ENCODE measurements at regions not wholly inside any gene's neighbourhood (a gene's known extent, or its start where the extent isn't known, plus 50 kb on each side); places are given as distances from the start of the nearest gene placed in this dataset.

DNA sequence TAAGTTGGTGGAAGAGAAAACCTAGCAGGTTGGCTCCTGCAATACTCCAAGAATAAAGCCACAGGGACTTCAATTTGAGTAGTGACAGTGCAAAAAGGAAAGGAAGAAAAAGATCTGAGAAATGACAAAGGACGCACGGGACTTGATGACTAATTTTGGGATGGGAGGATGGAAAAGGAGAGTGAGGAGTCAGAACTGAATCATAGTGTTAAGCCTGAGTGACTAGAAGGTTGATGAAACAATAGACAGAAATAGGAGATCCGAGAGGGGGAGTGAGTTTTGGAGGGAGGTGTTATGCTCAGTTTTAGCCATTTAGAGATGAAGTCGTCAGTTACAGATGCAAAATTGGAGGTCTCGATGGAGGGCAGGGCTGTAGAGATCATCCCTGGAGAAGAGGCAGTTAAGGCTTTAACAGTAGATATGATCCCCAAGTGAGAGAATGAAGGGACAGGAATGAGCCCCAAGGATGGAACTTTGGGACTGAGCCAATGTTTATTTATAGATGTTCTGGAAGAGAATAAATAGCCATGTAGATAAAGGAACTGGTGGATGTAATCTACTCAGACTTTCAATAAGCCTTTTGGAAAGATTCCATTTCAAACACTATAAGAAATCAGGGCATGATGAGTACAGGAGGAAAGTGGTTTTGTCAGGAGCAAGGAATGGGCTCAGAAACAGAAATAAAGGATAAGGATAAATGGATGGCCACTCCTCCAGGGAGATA lies 108.9 kb upstream of the NCAM1 start:
- Histone ChIP-seq H3K4me3 (replicated peaks in 1 of 3; ENCODE audit: low read depth in 2 of 3, low read length in 3 of 3) (no peak overlapping the region), H3K4me2 (replicated peaks; ENCODE audit: extremely low read depth, low read length, poor library complexity, severe bottlenecking) (no peak overlapping the region), H3K36me3 (replicated peaks in 1 of 2; ENCODE audit: control insufficient read depth in 1 of 2, insufficient read depth in 2 of 2, low read length in 2 of 2) (no peaks in the 10 kb centered on the region), H4K20me1 (ENCODE audit: insufficient read depth, low read length) (no peaks in the 10 kb centered on the region), H2AFZ (ENCODE audit: insufficient read depth, low read depth, low read length, poor library complexity, severe bottlenecking) (no peak overlapping the region), H3K27ac (ENCODE audit: low read depth in 1 of 2, low read length in 2 of 2) (no peak overlapping the region), H3K27me3 (ENCODE audit: control insufficient read depth in 2 of 2, insufficient read depth in 2 of 2, low read length in 2 of 2) (no peaks in the 10 kb centered on the region), H3K4me1 (ENCODE audit: control insufficient read depth in 1 of 2, insufficient read depth in 2 of 2, low read length in 2 of 2) (no peaks in the 10 kb centered on the region), H3K9me3 (replicated peaks in 1 of 2; ENCODE audit: control insufficient read depth in 1 of 2, insufficient read depth in 1 of 2, low read length in 2 of 2) (no peaks in the 10 kb centered on the region), H3K9ac (ENCODE audit: insufficient read depth, low read length, poor library complexity, severe bottlenecking) (no peak overlapping the region), H3K79me2 (ENCODE audit: insufficient read depth, low read length) (no peaks in the 10 kb centered on the region)
- DNase-seq = no peak
- Mint-ChIP-seq H3K9me3 (peaks cover 0 to 9% (median 4%) of the 10 kb centered on the region in 7 donors), H3K36me3 (no peaks in the 10 kb centered on the region), H3K4me1 (no peaks in the 10 kb centered on the region), H3K27me3 (ENCODE audit: low read depth in 3 of 3) (peaks cover 0 to 7% (median 2%) of the 10 kb centered on the region in 3 donors), H3K27ac (no peak overlapping the region), H3K4me3 (no peak overlapping the region)
- TF ChIP-seq, protein P1, sequence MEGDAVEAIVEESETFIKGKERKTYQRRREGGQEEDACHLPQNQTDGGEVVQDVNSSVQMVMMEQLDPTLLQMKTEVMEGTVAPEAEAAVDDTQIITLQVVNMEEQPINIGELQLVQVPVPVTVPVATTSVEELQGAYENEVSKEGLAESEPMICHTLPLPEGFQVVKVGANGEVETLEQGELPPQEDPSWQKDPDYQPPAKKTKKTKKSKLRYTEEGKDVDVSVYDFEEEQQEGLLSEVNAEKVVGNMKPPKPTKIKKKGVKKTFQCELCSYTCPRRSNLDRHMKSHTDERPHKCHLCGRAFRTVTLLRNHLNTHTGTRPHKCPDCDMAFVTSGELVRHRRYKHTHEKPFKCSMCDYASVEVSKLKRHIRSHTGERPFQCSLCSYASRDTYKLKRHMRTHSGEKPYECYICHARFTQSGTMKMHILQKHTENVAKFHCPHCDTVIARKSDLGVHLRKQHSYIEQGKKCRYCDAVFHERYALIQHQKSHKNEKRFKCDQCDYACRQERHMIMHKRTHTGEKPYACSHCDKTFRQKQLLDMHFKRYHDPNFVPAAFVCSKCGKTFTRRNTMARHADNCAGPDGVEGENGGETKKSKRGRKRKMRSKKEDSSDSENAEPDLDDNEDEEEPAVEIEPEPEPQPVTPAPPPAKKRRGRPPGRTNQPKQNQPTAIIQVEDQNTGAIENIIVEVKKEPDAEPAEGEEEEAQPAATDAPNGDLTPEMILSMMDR (IDR thresholded peaks at IDR 0.05) = no peak
- WGBS (ENCODE audit: insufficient coverage) = 97% methylated on average over 5 of the region's 5 CpGs
- intact Hi-C loops (cut with micrococcal nuclease) = no loop called here

DNA sequence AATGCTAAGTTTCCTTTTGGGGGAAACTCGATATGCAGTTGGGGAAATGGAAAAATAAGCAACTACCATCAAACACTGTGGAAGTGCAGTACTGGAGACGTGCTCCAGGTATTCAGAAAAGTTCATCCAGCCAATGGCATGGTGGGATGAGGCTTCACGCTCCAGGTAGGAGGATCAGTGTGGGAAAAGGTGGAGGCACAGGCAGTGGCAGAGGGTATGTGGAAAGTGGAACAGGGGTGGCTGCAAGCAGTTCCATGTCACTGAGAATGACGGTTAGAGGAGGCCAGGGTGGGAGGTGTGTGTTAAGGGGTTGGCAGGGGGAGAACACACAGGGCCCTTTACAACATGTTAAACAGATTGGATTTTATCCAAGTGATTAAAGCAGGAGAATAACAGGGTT lies 105.1 kb upstream of the NCAM1 start:
- Histone ChIP-seq H3K79me2 (ENCODE audit: insufficient read depth, low read length) (no peaks in the 10 kb centered on the region), H3K4me1 (ENCODE audit: control insufficient read depth in 1 of 2, insufficient read depth in 2 of 2, low read length in 2 of 2) (no peaks in the 10 kb centered on the region), H3K27ac (ENCODE audit: low read depth in 1 of 2, low read length in 2 of 2) (no peak overlapping the region), H3K27me3 (ENCODE audit: control insufficient read depth in 2 of 2, insufficient read depth in 2 of 2, low read length in 2 of 2) (no peaks in the 10 kb centered on the region), H3K4me3 (replicated peaks in 1 of 3; ENCODE audit: low read depth in 2 of 3, low read length in 3 of 3) (no peak overlapping the region), H4K20me1 (ENCODE audit: insufficient read depth, low read length) (no peaks in the 10 kb centered on the region), H3K4me2 (replicated peaks; ENCODE audit: extremely low read depth, low read length, poor library complexity, severe bottlenecking) (no peak overlapping the region), H2AFZ (ENCODE audit: insufficient read depth, low read depth, low read length, poor library complexity, severe bottlenecking) (no peak overlapping the region), H3K36me3 (replicated peaks in 1 of 2; ENCODE audit: control insufficient read depth in 1 of 2, insufficient read depth in 2 of 2, low read length in 2 of 2) (no peaks in the 10 kb centered on the region), H3K9me3 (replicated peaks in 1 of 2; ENCODE audit: control insufficient read depth in 1 of 2, insufficient read depth in 1 of 2, low read length in 2 of 2) (peaks cover 3 to 6% of the 10 kb centered on the region in 2 donors), H3K9ac (ENCODE audit: insufficient read depth, low read length, poor library complexity, severe bottlenecking) (no peak overlapping the region)
- intact Hi-C loops (cut with micrococcal nuclease) = no loop called here
- Mint-ChIP-seq H3K4me3 (no peak overlapping the region), H3K36me3 (no peaks in the 10 kb centered on the region), H3K9me3 (peaks cover 1 to 16% (median 5%) of the 10 kb centered on the region in 7 donors), H3K4me1 (no peaks in the 10 kb centered on the region), H3K27me3 (ENCODE audit: low read depth in 3 of 3) (peaks cover 2 to 8% (median 7%) of the 10 kb centered on the region in 3 donors), H3K27ac (peak overlapping the region in 1 of 7 donors; percentile 24)
- 84% methylated on average over 2 of the region's 4 CpGs for WGBS (ENCODE audit: insufficient coverage)
- DNase-seq = no peak
- TF ChIP-seq, protein P1 (IDR thresholded peaks at IDR 0.05) = no peak
